ENCODE measurements at regions not wholly inside any gene's neighbourhood (a gene's known extent, or its start where the extent isn't known, plus 50 kb on each side); places are given as distances from the start of the nearest gene placed in this dataset.
A peak's percentile ranks its signal among the peaks of the same experiment; 100 is the strongest.

DNA sequence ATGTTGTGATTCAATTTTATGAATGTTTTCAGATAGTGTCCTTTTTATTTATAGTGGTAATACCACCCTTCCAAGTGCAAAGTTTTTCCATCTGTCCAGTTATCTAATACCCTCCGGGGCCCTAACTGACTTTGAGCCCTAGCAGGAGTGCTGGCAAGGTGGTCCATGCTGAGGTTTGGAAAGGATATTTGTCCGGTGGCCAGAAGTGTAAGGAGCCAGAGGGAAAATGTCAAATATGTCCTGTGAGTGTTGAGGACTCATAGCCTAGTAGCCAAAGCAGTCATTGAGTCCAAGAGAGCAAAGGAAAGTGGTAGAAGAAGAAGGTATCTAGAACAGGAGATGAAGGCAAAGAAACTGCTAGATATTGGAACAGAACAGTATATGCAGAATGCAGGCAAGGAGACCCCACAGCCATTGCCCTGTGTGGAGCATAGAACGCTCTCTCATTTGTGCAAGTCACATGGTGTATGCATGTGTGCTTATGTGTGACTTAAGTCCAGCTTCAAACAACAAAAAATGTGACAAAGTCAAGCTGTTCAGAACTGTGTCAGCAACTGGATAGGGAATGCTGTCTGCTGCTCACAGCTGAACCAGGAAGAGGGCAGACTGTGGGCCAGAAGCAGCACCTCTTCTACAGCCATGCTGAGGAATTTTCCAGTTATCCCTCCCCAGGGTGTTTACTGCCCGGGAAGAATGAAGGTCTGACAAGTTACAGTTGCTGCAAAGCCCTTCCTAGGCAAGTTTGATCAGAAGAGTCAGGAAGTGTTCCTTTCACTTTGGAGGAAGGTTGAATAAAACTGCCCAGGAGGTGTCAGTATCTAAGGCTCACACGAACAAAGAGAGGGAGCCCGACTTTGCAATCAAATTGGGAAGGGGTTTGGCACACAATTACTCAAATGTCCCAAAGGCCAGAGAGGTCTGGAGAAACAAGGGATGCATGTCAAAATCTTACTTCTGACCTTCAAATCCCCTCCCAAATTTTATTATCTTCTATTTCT is 463.3 kb upstream of the DMAC1 start:
- DNase-seq, result no peak

DNA sequence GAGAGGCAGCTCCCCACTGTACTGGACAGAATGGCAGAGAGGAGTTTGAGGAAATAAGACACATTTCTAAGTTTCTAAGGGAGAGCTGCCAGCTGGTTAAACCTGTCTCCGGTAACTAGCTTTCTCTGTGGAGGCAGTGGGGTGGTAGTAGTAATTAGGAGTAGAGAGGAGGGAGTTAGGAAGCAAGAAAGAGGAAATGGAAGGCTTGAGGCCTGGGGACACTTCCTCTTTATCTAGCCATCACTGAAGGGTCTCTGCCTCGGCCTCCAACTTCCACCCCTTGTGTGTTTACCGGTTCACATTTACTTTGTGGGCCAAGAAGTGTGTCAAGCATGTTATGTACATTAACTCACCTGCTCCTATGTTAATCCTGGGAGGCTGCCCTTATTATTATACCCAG is 462.2 kb upstream of the DMAC1 start:
- no peak for DNase-seq

DNA sequence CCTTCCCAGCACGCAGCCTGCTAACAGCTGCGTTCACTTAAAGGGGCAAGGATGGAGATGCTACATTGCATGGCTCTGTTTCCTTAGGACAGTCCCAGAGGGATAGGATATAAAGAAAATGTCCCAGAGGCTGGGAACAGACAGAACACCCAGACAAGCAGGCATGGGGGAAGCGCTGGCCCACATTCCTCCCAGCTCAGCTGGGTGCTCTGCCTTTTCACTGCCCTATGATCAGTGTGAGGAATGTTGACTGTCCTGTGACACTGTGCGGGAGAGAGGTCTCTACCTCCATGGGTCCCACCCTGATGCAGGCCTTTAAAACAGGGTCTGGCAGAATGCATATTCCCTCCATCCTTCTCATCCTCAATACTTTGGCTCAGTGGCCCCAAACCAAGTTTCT is 459.4 kb upstream of the DMAC1 start:
- no peak for DNase-seq

DNA sequence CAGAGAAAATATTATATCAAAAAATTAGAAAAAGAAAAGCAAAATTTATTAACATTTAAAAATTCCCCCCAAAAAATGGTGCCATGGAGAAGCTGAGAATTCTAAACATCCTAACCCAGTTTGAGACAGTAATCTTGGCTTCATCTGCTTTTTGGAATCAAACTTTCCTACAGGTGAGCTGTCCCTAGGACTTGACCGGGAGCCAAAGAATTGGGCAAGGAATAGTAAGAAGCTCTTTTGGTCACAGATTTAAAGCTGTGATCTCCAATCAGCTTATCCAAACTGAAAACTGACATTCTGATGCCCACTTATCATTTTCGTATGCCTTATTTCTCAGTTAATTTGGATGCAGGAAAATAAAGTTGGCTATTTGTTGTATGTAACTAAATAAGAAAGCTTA is 457.3 kb upstream of the DMAC1 start:
- DNase-seq, result no peak

- no peak for DNase-seq
Measured at GRCh38 chr9:8255850-8256249, 456.3 kb upstream of the DMAC1 start.

GRCh38 chr9:8254541-8254940 is 455.0 kb upstream of the DMAC1 start:
- no peak for DNase-seq

DNA sequence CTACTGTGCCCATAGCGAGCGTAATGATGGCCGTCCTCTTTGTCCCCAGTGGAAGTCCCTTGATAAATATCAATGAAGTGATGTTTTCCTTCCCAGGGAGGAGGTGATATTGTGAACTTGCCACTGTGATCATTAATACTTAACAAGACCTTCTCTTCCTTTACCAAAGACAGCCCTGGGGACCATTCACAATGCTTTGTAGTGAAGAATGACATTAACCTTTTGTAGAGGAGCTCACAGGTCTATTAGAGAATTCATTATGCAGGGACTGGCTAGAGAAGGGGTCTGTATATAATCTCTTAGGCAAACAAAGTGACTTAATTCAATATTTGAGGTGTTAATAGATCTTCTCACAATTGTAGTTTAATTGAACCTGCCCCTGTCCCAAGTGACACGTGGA is 452.9 kb upstream of the DMAC1 start:
- DNase-seq, result no peak

GRCh38 chr9:8251566-8251965 is 452.0 kb upstream of the DMAC1 start:
- DNase-seq, result no peak

GRCh38 chr9:8244505-8245092 is 445.0 kb upstream of the DMAC1 start:
- no peak for DNase-seq

DNA sequence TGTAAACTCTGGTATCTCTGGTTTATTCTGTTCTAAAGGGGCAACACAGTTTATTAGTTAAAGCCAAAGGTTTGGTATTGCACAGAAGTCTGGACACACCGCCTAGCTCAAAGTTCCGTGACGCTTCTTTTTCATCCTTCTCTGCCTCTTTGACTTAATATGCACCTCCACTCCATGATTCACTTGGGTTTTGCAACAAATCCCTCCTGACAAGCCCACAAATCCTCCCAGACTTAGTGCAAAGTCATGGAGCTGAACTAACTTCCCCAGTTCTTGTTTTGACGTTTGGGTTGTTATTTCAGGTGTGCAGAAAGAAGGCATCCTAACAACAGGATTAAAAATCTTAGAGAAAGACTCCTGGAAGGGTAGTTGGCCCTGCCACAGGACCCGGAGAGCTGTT is 441.6 kb upstream of the DMAC1 start:
- DNase-seq, result no peak

DNA sequence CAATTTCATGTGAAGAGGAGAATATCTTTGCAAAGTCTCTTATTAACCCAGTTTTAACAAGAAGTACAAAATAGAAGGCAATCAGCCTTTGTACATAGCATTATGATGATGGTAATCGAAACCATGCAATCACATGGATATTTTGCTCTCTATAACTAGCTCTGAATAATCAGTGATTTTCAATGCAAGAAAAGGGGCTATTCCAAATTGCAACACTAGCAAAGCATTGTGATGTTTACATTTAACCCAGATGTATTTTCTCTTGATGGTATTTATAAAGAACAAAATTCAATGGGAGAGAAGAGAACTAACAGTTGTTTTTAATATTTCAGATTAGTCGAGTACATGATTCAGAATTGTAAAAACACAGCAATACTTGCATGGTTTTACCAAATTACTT is 437.5 kb upstream of the DMAC1 start:
- DNase-seq, result no peak

DNA sequence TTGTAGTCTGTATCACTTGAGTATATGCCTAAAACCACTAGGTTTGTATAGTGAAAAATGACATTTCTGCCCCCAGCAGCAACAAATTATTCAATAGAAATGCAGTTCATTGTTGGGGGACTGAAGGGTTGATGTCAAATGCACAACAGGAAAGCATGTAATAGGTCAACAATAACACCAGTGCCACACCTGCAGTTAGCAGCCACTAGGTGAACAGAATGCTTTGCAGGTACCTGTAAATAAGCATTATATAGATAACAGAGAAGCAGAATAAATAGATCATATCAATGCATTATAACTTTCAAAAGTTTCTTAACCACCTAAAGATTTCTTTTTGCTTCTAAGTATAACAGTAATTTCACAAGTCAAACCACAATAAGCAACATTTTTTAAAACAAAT is 435.9 kb upstream of the DMAC1 start:
- no peak for DNase-seq

DNA sequence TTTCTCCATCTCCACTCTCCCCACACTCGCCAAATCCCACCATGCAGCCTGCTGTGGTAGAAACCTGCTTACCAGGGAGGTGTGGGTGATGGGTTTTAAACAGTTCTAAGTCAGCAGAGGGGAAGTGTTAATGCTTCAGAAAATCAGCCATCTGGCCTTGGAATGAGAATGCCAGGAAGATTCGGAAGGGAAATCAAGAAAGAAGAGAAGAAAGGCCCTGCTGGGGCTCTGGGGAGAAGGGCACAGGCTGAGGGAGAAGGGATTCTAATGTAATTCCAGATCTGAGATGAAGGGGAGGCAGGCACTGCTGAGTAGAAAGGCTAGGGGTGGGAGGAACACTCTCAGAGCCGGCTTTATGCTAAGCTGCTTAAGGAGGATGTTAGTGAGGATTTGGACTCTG is 434.7 kb upstream of the DMAC1 start:
- DNase-seq, result no peak

GRCh38 chr9:8232726-8233125 is 433.1 kb upstream of the DMAC1 start:
- no peak for DNase-seq

DNA sequence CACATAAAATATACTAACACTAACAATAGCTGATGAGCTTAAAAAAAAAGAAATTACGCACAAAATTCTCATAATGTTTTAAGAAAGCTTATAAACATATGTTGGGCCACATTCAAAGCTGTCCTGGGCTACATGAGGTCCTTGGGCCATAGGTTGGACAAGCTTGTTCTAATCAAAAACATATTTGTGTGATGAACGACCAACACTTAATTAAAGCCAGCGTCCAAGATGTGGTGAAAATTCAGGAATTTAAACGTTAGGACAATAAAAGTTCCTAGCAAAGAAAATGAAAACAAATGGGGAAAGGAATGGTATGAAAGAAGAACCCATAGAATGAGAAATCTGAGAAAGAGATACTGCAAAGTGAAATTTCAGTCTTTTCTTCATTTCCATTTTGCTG is 429.6 kb upstream of the DMAC1 start:
- DNase-seq, result no peak

DNA sequence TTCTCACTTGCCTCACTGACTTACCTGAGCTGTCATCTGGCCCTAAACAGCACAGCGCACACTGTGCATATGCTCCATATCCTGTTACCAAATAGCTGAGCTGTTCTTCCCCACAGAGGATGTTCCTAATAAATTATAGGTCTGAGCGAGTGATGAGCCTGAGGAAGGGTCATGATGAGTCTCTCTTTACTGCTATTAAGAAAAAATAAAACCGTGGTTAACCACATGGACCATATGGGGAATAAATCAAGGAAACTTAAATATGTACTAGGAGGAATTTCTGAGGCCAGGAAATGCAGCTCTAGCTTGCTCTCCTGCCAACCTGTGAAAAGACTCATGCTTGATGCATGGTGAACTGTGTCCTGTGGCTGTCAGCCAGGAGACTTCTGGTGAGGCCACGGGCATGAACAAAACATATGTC is 424.8 kb upstream of the DMAC1 start:
- DNase-seq, result peak; percentile 57

GRCh38 chr9:8223861-8224260 is 424.3 kb upstream of the DMAC1 start:
- no peak for DNase-seq

GRCh38 chr9:8221462-8221861 is 421.9 kb upstream of the DMAC1 start:
- no peak for DNase-seq

GRCh38 chr9:8208465-8208864 is 408.9 kb upstream of the DMAC1 start:
- no peak for DNase-seq

DNA sequence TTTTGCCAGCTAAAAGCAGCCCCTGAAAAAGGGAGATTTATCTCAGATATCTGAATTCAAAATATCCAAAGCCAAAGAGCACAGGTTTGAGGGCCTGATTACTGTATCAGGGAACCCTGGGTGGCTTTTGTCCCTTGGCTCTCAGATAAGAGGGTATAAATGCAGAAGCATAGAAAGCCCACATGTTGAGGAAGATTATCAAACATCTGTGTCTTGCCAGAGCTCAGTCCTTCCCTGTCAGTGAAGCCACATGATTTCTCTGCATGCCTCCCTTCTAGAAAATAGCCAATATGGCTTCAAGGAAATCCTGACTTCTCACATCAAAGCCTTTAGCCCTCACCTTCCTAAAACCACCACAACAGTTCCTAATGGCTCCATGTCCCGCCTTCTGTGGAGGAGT is 408.0 kb upstream of the DMAC1 start:
- DNase-seq, result no peak

GRCh38 chr9:8206720-8207119 is 407.1 kb upstream of the DMAC1 start:
- no peak for DNase-seq

GRCh38 chr9:8205576-8205975 is 406.0 kb upstream of the DMAC1 start:
- DNase-seq, result no peak

DNA sequence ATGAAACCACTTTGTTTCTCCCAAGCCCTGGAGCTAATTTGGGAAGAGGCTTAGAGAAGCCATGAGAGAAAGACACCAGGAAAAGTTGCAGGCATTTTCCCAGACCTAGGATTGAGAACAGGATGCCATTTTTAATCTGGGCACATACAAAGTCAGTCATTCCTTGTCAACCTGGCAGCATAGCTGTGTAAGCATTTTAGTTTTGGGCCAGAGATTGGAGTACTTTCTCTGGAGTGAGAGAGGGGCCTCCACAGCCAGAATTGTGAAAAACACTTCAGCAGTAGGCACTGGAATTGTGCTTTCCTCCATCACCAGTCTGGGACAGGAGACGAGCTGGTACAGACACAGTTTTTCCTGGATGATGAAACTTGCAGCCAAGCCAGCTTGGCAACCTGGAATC is 390.3 kb upstream of the DMAC1 start:
- DNase-seq, result no peak

DNA sequence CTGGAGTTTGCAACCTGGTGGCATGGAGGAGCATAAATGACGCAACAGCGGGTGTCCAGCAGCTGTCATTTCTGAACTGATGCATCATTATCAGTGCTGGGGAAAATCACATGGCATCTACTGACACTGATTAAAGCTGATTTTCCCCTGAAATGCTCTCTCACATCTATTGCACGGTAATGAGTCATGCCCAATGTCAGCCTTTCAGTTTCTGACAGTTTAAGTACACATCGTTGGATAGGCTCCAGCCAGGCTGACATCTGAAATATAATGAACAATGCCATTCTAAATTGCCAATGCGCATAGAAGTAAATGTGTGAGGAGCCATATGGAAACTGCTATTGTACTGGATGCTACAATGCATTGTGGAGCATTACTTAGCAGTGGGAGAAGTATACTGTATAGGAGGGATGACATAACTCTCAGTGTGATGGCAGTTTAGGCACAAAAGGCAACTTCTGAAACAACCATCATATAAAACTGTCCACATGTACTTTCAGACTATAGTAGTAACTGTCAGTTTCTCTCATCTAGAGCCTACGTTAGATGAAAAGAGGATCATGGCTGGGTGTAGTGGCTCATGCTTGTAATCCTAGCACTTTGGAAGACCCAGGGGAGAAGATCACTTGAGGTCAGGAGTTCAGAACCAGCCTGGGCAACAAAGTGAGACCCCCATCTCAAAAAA is 389.3 kb upstream of the DMAC1 start:
- DNase-seq, result no peak

Measured in left hindlimb (tissue), 1 donor.